ENCODE measurements at regions not wholly inside any gene's neighbourhood (a gene's known extent, or its start where the extent isn't known, plus 50 kb on each side); places are given as distances from the start of the nearest gene placed in this dataset.
"Not testable (repeated sequence)": the region's sequence is repeated elsewhere in the genome, so short reads cannot be mapped to it uniquely, and the experiment has no call there.

DNA sequence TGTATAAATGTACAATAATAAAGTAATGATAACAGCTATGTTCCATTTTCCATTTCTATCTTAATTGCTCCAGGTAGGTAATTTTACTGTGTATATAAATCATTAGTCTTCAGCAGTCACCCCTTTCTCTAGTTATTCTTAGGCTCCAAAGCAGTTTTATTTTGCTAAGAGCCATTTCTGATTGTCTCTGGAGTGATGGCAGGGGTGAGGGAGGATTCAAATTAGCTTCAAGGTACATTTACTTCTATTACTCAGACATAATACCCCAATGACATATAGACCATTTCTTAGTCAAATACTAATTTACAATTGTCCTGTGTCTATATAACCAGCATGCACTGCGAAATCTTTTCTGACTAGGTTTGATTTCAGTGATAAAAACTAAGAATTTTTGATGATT is 663.4 kb upstream of the PRMT6 start:
- H3K36me3 Mint-ChIP-seq (ENCODE audit: low read depth) = no peaks in the 10 kb centered on the region
- H3K4me1 Mint-ChIP-seq = no peaks in the 10 kb centered on the region
- H3K9me3 Mint-ChIP-seq = peaks cover 18% of the 10 kb centered on the region
- no peaks in the 10 kb centered on the region for H3K27me3 Mint-ChIP-seq
- DNase-seq (no peak), ATAC-seq (no peak)
- no peak overlapping the region for H3K4me3 Mint-ChIP-seq
- no peak overlapping the region for H3K27ac Mint-ChIP-seq

DNA sequence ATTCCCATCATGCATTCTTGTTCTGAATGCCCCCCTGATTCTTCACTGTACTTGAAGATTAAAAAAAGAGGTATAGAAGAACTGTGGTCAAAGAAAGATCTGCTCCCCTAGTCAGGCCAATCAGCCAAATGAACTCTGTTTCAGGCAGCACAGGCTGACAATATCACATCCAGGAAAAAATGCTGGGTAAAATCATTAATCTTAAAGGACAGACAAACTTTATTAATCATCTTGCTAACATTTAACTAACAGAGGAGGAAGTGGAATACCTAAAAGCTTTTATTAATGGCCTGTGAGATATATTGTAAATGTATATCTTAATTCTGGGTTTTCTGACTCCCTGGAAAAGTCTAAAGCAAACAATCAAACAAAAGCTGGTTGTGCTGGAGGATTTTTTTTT is 660.5 kb upstream of the PRMT6 start:
- no peak for ATAC-seq
- Mint-ChIP-seq H3K36me3 (ENCODE audit: low read depth) (no peaks in the 10 kb centered on the region), H3K4me1 (no peaks in the 10 kb centered on the region), H3K27ac (no peak overlapping the region), H3K9me3 (peaks cover 3% of the 10 kb centered on the region), H3K27me3 (no peaks in the 10 kb centered on the region), H3K4me3 (no peak overlapping the region)
- DNase-seq = no peak

DNA sequence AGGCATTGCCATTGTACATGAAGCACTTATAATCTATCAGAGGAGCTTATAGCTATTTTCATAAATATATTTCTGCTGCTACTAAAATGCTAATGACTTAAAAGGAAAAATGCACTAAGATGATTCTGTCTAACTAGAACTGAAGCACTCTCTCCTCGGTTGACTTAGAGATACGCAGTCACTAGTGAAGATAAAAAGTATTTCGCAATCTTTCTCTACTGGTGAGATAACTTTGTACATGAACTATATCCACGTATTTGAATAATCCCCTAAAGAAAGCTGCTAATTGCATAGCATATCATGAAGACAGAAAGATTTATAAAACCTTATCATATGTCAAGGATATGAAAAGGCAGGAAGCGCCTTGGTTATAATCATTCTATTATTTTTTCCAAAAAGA is 658.1 kb upstream of the PRMT6 start:
- Mint-ChIP-seq H3K4me1 (no peaks in the 10 kb centered on the region), H3K27ac (no peak overlapping the region), H3K9me3 (peaks cover 3% of the 10 kb centered on the region), H3K36me3 (ENCODE audit: low read depth) (no peaks in the 10 kb centered on the region), H3K27me3 (no peaks in the 10 kb centered on the region), H3K4me3 (no peak overlapping the region)
- no peak for DNase-seq
- ATAC-seq = no peak

DNA sequence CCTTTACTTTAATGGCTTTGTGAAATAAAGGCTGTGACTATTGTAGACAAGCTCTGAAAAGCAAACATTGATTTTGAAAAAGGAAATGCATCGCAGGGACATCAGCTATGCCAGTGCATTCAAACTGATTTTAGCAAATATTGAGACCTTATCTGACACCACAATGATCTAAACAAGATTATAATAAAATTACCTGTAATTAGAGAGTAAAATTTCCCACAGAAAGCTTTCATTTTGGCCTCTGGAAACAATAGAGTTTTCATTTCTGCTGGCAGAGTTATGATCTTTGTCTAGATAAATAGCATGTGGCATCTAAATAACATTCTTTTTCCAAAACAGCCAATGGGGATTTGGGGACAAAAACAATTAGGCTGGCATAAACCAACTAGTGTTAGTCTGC is 650.4 kb upstream of the PRMT6 start:
- H3K4me1 Mint-ChIP-seq = no peaks in the 10 kb centered on the region
- H3K4me3 Mint-ChIP-seq = no peak overlapping the region
- no peak for ATAC-seq
- no peak overlapping the region for H3K27ac Mint-ChIP-seq
- H3K9me3 Mint-ChIP-seq = no peaks in the 10 kb centered on the region
- no peaks in the 10 kb centered on the region for H3K36me3 Mint-ChIP-seq (ENCODE audit: low read depth)
- H3K27me3 Mint-ChIP-seq = no peaks in the 10 kb centered on the region
- no peak for DNase-seq

DNA sequence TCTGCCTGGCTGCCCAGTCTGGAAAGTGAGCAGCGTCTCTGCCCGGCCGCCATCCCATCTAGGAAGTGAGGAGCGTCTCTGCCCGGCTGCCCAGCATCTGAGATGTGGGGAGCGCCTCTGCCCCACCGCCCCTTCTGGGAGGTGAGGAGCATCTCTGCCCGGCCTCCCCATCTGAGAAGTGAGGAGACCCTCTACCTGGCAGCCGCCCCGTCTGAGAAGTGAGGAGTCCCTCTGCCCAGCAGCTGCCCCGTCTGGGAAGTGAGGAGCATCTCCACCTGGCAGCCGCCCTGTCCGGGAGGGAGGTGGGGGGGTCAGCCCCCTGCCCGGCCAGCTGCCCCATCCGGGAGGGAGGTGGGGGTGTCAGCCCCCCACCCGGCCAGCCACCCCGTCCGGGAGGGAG is 644.2 kb upstream of the PRMT6 start:
- H3K9me3 Mint-ChIP-seq; DNase-seq; H3K4me3 Mint-ChIP-seq; H3K36me3 Mint-ChIP-seq (ENCODE audit: low read depth); H3K27ac Mint-ChIP-seq; H3K27me3 Mint-ChIP-seq; H3K4me1 Mint-ChIP-seq; ATAC-seq: not testable (repeated sequence)

DNA sequence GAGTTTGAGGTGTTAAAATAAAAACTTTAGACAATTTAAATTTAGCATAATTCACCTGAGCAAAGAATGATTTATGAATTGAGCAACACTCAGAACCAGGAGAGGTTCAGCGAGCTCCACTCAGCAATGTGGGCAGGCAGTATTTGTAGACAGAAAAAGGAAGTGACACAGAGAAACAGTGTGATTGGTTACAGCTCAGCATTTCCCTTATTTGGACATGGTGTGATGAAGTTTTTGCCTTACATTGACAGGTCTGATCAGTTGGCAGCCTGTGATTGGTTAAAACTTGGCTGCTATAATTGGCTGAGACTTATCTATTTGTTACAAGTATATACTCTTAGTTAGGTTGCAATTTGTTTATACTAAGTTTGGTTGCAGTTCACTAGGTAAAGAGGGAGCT is 621.2 kb upstream of the PRMT6 start:
- no peaks in the 10 kb centered on the region for H3K4me1 Mint-ChIP-seq
- ATAC-seq (no peak), DNase-seq (no peak)
- no peak overlapping the region for H3K27ac Mint-ChIP-seq
- H3K36me3 Mint-ChIP-seq (ENCODE audit: low read depth) = no peaks in the 10 kb centered on the region
- H3K9me3 Mint-ChIP-seq = peaks cover 6% of the 10 kb centered on the region
- H3K27me3 Mint-ChIP-seq = no peaks in the 10 kb centered on the region
- no peak overlapping the region for H3K4me3 Mint-ChIP-seq

DNA sequence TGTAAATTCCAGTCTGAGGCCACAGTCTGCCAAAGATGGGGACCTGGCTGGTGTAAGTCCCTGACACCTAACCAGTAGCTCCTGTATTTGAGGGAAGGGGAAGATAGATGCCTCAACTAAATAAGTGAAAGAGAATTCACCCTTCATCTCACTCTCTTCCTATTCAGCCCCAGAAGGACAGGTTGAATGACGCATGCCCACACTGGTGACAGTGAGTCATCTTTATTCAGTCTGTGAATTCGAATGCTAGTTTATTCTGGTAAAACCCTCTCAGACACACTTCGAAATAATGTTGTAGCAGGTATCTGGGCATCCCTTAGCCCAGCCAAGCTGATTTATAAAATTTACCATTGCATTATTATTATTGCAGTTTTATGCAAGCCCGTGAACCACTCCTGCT is 617.0 kb upstream of the PRMT6 start:
- Mint-ChIP-seq H3K4me1 (no peaks in the 10 kb centered on the region), H3K9me3 (peaks cover 4% of the 10 kb centered on the region), H3K36me3 (ENCODE audit: low read depth) (no peaks in the 10 kb centered on the region)

DNA sequence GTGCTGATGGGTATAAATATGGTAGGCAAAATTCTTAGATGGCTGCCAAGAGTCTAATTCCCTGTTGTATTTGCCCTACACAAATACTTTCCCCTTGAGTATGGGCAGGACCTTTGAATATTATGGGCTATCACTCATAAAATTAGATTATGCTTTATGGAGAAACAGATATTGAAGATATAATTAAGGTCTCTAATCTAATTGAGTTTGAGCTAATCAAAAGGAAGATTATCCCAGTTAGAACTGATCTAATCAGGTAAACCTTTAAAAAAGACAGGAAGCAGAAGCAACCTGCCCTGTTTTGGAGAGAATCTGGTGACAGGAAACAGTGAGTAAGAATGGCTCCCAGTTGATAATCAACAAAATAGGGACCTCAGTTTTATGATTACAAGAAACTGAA is 609.0 kb upstream of the PRMT6 start:
- Mint-ChIP-seq H3K27me3 (no peaks in the 10 kb centered on the region), H3K27ac (no peak overlapping the region), H3K4me3 (no peak overlapping the region), H3K9me3 (no peaks in the 10 kb centered on the region), H3K4me1 (no peaks in the 10 kb centered on the region), H3K36me3 (ENCODE audit: low read depth) (no peaks in the 10 kb centered on the region)
- no peak for DNase-seq
- ATAC-seq = no peak

More for the DNA sequence above, 617.0 kb upstream of the PRMT6 start:
- Mint-ChIP-seq H3K4me3 (no peak overlapping the region), H3K27ac (no peak overlapping the region), H3K27me3 (no peaks in the 10 kb centered on the region)
- DNase-seq (no peak), ATAC-seq (no peak)

DNA sequence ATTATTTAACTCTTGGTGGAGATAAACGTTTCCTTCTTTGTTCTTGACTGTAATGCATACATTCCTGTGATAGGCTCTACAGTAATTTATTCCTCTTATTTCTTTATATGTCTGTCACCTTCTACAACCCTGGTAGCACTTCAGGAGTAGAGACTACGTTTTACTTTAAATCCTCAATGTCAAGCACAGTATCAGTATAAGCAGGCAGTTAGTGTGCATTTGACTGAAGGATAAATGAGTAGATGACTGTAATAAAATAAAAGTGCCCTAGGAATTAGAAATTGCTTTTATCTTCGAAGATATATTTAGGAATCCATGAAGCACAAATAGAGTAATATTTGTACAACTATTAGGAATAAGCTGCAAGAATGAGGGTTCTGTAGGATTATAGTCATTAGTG is 599.6 kb upstream of the PRMT6 start:
- no peaks in the 10 kb centered on the region for H3K36me3 Mint-ChIP-seq (ENCODE audit: low read depth)
- H3K27ac Mint-ChIP-seq = no peak overlapping the region
- DNase-seq (no peak), ATAC-seq (no peak)
- no peaks in the 10 kb centered on the region for H3K27me3 Mint-ChIP-seq
- H3K9me3 Mint-ChIP-seq = no peaks in the 10 kb centered on the region
- H3K4me3 Mint-ChIP-seq = no peak overlapping the region
- no peaks in the 10 kb centered on the region for H3K4me1 Mint-ChIP-seq

DNA sequence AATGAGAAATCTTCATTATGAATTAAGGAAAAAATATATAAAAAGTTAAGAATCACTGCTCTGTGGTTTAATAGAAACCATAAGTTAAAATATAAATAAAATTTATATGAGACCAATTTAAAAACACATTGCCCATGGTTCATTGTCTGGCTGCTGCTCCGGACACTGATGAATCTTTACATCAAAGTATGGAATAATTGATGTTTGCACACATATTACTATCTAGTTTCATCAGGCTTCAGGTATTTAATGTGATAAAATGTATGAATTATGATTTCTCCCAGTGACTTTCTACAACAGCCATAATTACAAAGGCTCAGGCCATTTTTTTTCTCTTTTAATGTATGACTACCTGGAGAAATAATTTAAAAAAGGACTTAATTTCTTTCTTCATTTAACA is 599.1 kb upstream of the PRMT6 start:
- Mint-ChIP-seq H3K9me3 (no peaks in the 10 kb centered on the region), H3K4me1 (no peaks in the 10 kb centered on the region), H3K27ac (no peak overlapping the region), H3K36me3 (ENCODE audit: low read depth) (no peaks in the 10 kb centered on the region), H3K27me3 (no peaks in the 10 kb centered on the region), H3K4me3 (no peak overlapping the region)
- no peak for ATAC-seq
- no peak for DNase-seq

DNA sequence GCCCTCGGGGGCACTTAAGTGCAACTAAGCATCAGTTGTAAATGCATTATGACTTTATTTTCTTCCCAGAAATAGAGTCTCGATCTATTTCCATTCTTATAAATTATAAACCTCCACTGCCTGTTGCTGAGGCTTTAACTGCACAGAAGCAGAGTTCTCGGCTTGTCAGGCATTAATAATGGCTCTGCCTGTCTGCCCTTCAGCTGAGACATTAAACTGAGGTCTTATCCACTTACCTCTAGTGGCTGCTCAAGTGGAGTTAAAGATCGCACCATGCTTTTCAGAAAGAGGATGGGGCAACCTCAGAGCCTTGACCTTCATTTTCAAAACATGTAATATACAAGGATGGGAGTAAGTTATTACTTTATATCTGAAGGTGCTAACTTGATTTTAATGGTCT is 597.6 kb upstream of the PRMT6 start:
- no peak overlapping the region for H3K27ac Mint-ChIP-seq
- H3K4me3 Mint-ChIP-seq = no peak overlapping the region
- H3K36me3 Mint-ChIP-seq (ENCODE audit: low read depth) = no peaks in the 10 kb centered on the region
- no peak for DNase-seq
- H3K4me1 Mint-ChIP-seq = no peaks in the 10 kb centered on the region
- H3K27me3 Mint-ChIP-seq = no peaks in the 10 kb centered on the region
- ATAC-seq = no peak
- H3K9me3 Mint-ChIP-seq = peaks cover under 1% of the 10 kb centered on the region

DNA sequence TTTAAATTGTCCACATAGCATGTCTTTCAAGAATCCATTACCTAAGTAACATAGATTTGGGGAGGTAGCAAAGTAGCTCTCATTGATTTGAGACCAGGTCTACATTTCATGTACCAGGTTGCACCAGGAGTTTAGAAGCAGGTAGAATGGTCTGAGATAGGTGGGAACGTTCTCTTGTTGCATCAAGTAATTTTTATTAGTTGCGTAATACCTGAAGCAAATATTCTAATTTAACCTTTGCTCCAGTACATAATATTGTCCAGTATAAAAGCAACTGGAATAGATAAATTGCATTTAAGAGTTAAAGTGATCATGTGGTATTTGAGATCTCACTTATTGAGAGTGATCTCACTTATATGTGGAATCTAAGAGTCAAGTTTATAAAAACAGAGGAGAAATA is 597.1 kb upstream of the PRMT6 start:
- H3K4me3 Mint-ChIP-seq = no peak overlapping the region
- ATAC-seq (no peak), DNase-seq (no peak)
- no peak overlapping the region for H3K27ac Mint-ChIP-seq
- no peaks in the 10 kb centered on the region for H3K36me3 Mint-ChIP-seq (ENCODE audit: low read depth)
- H3K27me3 Mint-ChIP-seq = no peaks in the 10 kb centered on the region
- no peaks in the 10 kb centered on the region for H3K4me1 Mint-ChIP-seq
- H3K9me3 Mint-ChIP-seq = peaks cover 3% of the 10 kb centered on the region

DNA sequence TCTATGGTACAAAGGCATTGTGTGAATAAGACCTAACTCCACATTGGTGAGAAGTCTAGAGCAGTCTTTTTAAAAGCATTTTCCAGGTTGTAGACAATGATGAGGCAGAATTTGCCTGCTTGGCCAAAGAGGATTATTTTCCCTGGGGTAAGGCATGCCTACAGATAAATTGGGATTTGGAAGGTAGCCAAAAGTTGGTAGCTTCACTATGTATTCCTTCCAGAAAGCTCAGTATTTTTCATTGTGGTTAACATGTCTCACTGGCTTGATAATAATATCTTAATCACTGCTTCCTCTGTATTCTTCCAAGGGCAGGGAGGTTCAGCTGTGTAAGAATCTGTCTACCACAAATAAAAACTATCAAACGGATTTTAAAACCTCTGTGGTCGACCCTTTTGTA is 590.8 kb upstream of the PRMT6 start:
- DNase-seq = no peak
- H3K4me3 Mint-ChIP-seq = no peak overlapping the region
- H3K27me3 Mint-ChIP-seq = no peaks in the 10 kb centered on the region
- H3K4me1 Mint-ChIP-seq = no peaks in the 10 kb centered on the region
- ATAC-seq = no peak
- H3K36me3 Mint-ChIP-seq (ENCODE audit: low read depth) = no peaks in the 10 kb centered on the region
- H3K27ac Mint-ChIP-seq = no peak overlapping the region
- H3K9me3 Mint-ChIP-seq = peaks cover 18% of the 10 kb centered on the region

DNA sequence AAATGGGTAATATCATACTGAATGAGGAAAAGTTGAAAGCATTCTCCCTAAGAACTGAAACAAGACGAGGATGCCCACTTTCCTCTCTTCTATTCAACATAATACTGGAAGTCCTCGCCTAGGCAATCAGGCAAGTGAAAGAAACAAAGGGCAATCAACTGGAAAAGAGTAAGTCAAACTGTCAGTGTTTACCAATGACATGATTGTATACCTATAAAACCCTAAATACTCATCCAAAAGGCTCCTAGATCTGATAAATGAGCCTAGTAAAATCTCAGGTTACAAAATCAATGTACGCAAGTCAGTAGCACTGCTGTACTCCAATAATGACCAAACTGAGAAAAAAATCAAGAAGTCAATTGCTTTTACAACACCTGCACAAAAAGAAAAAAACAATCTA is 575.8 kb upstream of the PRMT6 start:
- no peak overlapping the region for H3K4me3 Mint-ChIP-seq
- no peak for DNase-seq
- H3K36me3 Mint-ChIP-seq (ENCODE audit: low read depth) = no peaks in the 10 kb centered on the region
- no peak overlapping the region for H3K27ac Mint-ChIP-seq
- peaks cover 40% of the 10 kb centered on the region for H3K9me3 Mint-ChIP-seq
- ATAC-seq = no peak
- no peaks in the 10 kb centered on the region for H3K4me1 Mint-ChIP-seq
- no peaks in the 10 kb centered on the region for H3K27me3 Mint-ChIP-seq

DNA sequence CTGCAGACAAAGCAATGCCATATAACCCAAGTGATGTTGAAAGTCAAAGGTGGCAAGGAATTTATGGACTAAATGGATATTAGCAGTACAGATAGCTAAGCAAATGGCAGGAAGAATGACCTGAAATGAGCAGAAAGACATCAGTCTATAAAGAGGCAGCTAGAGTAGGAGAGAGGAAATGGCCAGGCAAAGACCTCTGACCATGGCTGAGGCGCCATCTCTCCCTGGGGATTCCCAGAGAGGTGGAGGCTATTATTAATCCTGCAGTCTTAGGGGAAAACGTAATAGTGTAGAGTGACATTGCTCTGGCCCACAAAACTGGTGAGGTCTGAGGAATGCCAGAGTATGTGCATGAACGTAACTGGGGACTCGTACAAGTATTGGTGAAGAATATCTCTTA is 563.6 kb upstream of the PRMT6 start:
- no peak overlapping the region for H3K4me3 Mint-ChIP-seq
- no peaks in the 10 kb centered on the region for H3K36me3 Mint-ChIP-seq (ENCODE audit: low read depth)
- no peaks in the 10 kb centered on the region for H3K4me1 Mint-ChIP-seq
- DNase-seq = no peak
- no peak for ATAC-seq
- H3K27me3 Mint-ChIP-seq = no peaks in the 10 kb centered on the region
- peaks cover 17% of the 10 kb centered on the region for H3K9me3 Mint-ChIP-seq
- no peak overlapping the region for H3K27ac Mint-ChIP-seq

DNA sequence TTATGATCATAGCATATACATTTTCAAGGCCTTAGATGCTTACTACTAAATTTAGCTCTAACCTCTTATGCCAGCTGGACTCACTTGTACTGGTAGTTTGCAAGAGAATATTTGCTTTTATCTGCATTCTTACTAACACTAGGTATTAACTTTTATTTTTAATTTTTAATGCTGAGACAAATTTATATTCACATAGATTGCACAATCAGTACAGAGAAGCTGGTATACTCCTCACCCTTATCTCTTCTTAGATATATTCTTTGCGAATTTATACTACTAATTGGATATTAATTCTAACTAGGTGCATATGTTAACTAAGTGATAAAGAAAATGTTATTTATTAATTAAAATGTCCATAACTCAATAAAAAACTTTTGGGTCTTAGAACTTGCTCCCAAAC is 561.8 kb upstream of the PRMT6 start:
- Mint-ChIP-seq H3K9me3 (peaks cover 6% of the 10 kb centered on the region), H3K27me3 (no peaks in the 10 kb centered on the region), H3K4me3 (no peak overlapping the region), H3K36me3 (ENCODE audit: low read depth) (no peaks in the 10 kb centered on the region), H3K27ac (no peak overlapping the region), H3K4me1 (no peaks in the 10 kb centered on the region)
- DNase-seq = no peak
- ATAC-seq = no peak
